ENCODE measurements at regions not wholly inside any gene's neighbourhood (a gene's known extent, or its start where the extent isn't known, plus 50 kb on each side); places are given as distances from the start of the nearest gene placed in this dataset.

DNA sequence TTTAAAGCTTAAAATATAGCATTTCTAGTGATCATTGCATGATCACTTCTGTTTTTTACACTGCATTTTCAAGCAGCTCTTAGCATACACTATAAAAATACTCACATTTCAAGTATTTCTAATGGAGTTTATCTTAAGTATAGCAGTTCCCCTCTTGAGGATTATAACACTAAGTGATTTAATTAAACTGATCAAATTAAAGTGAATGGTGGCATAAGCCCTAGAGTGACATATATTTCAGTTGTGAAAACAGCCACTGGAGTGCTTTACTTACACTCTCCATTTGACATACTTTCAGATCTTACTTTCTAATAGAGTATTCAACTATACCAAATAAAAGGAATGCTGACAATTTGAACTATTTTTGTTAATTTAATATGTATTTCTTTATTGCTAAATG is 623.3 kb upstream of the TMPRSS15 start:
- TF ChIP-seq, protein P1, sequence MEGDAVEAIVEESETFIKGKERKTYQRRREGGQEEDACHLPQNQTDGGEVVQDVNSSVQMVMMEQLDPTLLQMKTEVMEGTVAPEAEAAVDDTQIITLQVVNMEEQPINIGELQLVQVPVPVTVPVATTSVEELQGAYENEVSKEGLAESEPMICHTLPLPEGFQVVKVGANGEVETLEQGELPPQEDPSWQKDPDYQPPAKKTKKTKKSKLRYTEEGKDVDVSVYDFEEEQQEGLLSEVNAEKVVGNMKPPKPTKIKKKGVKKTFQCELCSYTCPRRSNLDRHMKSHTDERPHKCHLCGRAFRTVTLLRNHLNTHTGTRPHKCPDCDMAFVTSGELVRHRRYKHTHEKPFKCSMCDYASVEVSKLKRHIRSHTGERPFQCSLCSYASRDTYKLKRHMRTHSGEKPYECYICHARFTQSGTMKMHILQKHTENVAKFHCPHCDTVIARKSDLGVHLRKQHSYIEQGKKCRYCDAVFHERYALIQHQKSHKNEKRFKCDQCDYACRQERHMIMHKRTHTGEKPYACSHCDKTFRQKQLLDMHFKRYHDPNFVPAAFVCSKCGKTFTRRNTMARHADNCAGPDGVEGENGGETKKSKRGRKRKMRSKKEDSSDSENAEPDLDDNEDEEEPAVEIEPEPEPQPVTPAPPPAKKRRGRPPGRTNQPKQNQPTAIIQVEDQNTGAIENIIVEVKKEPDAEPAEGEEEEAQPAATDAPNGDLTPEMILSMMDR (IDR thresholded peaks at IDR 0.05 in 4 of 5, conservative IDR thresholded peaks at IDR 0.05 in 1 of 5) = no peak
- TF ChIP-seq POLR2A (IDR thresholded peaks at IDR 0.05) = no peak

Data from gastrocnemius medialis (tissue), 4 donors.